GM18505 (cell line): ENCODE measurements at regions not wholly inside any gene's neighbourhood (a gene's known extent, or its start where the extent isn't known, plus 50 kb on each side); places are given as distances from the start of the nearest gene placed in this dataset.

Experiments
- ATAC-seq: cut with Tn5 transposase; IDR thresholded peaks from one replicate; pipeline ENCODE4 v1.9.1; 2021; ENCODE audit not compliant: unreplicated experiment
- POLR2A ChIP-seq: IDR thresholded peaks from 4 replicates; pipeline ENCODE4 v1.6.1; 2011; ENCODE audit warnings: borderline replicate concordance; ENCODE audit not compliant: insufficient read depth, insufficient read length; ENCODE audit errors: extremely low read depth

DNA sequence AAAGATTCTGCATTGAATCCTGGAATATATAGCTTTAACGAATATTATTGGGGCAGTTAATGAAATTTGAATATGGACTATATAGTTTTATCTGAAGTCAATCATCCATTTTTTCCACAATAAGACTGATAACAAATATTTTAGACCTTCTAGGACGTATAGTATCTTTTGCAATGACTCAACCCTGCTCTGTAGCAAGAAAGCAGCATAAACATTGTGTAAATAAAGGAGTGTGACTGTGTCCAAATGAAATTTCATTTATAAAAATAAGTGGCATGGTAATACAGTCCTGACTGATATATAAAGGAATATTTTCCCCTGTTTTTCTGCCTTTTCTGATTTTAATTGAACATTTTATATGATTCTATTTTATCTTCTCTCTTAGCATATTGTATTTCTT is 947.7 kb upstream of the SLIT2 start:
- TF ChIP-seq POLR2A = no peak
- ATAC-seq = no peak

- TF ChIP-seq POLR2A = no peak
- ATAC-seq = no peak
Observed at GRCh38 chr4:19301527-19301926, 950.2 kb upstream of the SLIT2 start.

DNA sequence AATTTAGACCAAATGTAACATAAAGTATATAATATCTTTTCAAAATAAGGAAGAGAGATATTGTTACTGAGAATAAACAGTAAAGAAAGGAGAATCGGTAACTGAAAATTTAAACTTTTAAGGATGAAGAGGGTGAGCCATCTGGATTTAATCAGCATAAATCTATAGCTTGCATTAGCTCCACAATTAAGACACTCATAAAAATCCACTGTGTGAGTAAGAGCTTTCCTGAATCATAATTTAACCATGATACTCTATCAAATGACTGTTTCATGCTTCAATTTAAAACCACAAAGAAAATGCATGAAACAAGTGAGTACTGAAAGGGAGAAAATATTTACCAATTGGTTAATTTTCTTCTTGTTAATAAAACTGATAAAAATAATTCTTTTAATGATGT is 951.5 kb upstream of the SLIT2 start:
- no peak for TF ChIP-seq POLR2A
- ATAC-seq = no peak

GRCh38 chr4:19298998-19299397 is 952.7 kb upstream of the SLIT2 start:
- TF ChIP-seq POLR2A = no peak

GRCh38 chr4:19293781-19294180 is 957.9 kb upstream of the SLIT2 start:
- TF ChIP-seq POLR2A = no peak
- no peak for ATAC-seq

More at GRCh38 chr4:19298998-19299397, 952.7 kb upstream of the SLIT2 start:
- ATAC-seq = no peak

DNA sequence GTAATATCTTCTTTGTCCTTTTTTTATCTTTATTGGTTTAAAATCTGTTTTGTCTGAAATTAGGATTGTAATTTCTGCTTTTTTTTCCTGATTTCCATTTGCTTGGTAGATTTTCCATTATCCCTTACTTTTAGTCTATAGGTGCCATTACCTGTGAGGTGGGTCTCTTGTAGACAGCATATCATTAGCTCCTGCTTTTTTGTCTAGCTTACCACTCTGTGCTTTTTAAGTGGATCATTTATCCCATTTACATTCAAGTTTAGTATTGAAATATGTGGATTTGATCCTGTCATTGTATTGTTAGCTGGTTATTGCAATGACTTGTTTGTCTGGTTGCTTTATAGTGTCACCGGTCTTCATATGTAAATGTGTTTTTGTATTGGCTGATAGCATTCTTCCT is 958.6 kb upstream of the SLIT2 start:
- no peak for ATAC-seq
- no peak for TF ChIP-seq POLR2A

GRCh38 chr4:19286924-19287323 is 964.8 kb upstream of the SLIT2 start:
- ATAC-seq = no peak
- TF ChIP-seq POLR2A = no peak

DNA sequence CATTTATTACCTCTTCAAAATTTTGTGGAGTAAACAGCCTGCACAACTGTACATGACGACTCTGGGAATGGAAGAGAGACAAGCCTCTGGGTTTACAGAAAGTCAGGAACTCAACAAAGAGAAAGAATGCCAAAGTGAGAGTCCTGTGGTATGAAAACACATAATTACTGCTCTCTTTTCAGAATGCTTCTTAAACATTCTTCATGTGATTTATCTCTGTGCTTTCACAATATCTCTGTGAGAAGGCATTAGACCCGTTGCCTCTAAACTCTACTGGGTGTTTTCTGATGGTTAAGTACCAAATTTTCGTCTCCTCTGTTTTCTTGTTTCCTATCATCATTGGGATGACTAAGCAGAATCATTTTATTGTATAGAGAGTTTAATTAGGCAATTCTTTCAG is 966.6 kb upstream of the SLIT2 start:
- ATAC-seq = no peak
- no peak for TF ChIP-seq POLR2A

DNA sequence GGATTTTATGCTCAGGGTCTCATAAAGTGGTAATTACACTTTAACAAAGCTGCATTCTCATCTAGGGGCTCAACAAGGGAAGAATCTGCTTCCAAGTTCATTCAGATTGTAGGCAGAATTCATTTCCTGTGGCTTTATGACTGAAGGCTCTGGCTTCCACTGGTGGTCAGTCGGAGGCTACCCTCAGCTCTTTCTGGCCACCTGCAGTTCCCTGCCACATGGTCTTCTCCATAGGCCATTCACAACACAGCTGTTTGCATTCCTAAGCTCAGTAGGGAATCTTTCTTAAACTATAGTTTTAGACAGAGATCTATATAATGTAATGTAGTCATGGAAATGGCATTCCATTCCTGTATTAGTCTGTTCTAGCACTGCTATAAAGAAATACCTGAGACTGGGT is 973.0 kb upstream of the SLIT2 start:
- no peak for TF ChIP-seq POLR2A
- no peak for ATAC-seq

GRCh38 chr4:19266566-19266965 is 985.1 kb upstream of the SLIT2 start:
- TF ChIP-seq POLR2A = no peak
- no peak for ATAC-seq

DNA sequence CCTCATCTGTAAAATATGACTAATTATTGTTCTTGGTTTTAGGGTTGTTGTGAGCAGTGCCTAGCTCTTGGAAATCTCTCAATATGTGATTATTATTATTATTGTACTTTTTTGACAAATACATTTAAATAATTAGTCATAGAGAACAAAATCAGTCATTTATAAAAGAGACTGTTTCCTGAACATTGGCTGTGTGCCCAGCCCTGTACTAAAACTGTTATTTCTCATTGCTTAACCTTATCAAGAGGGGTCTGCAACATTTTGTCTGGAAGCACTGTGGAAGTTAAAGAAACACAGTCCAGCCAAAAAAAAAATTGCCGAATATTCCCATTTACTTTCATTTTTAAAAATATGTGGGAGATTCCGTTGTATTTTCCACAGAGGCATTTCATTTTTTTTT is 989.2 kb upstream of the SLIT2 start:
- no peak for ATAC-seq
- no peak for TF ChIP-seq POLR2A

DNA sequence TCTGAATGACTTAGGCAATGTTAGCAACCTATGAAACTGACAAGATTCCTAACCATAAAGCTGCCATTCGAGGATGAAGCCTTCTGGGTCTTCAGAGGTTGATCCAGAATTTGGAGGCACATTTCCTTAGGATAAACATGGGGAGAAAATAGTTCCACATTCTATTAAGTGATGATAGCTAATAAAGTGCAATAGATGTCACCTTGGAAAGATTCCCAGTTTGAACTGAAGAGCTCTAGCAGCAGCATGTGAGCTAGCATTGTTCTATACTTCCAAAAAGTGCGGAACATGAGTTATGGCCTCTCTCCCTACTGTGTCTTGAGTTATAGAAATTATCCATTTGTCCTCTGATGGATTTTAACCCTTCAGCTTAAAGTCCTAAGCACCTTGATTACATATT is 991.4 kb upstream of the SLIT2 start:
- no peak for ATAC-seq

DNA sequence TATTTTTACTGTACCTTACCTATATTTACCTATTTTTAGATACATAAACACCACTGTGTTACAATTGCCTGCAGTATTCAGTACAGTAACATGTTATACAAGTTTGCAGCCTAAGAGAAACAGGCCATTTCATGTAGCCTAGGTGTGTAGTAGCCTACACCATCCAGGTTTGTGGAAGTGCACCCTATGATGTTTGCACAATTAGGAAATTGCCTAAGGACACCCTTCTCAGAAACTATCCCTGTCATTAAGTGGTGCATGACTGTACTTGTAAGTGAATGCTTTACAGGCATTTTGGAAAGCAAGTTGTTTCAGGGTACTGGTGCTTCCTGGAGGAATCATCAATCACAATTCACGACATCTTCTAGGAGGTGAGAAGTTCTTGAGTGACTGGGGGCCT is 991.8 kb upstream of the SLIT2 start:
- no peak for TF ChIP-seq POLR2A
- ATAC-seq = no peak

More for the DNA sequence above, 991.4 kb upstream of the SLIT2 start:
- no peak for TF ChIP-seq POLR2A

DNA sequence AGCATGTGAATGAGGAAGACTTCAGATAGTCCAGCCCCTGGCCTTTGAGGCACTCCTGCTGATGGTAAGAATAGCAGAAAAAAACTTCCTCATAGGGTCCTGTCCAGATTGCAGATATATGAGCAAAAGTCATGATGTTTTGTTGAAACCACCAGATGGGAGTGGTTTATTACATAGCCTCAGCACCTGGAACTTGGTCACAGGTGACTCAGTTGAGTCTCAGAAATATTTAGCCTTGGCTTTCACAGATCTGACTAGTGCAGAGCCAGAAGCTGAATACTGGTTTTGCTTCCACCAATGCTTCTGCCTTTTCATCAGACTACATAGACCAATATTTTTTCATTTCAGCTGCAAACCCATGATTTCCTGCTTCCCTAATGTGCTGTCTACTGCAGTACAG is 994.9 kb upstream of the SLIT2 start:
- TF ChIP-seq POLR2A = no peak
- ATAC-seq = no peak

DNA sequence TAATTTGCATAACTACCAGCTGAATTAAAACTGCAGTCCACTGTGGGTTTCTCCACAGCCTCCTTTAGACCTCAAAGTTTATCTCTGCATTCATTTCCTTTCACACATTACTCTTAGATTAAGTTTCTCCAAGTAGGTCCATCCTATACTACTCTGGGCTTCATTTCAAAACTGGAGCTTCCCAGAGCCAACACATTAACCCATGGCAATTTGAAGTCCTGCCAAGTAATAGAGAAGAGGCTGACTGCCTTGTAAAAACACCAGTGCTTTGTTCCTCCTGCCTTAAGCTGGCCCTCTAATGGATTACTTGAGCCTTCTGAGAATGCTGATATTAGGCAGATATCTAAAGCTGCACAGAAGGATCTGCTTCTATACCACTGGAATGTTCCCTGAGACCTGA is 997.2 kb upstream of the SLIT2 start:
- ATAC-seq = no peak
- TF ChIP-seq POLR2A = no peak

GRCh38 chr4:19248023-19248422 is 1003.7 kb upstream of the SLIT2 start:
- no peak for TF ChIP-seq POLR2A
- ATAC-seq = no peak

DNA sequence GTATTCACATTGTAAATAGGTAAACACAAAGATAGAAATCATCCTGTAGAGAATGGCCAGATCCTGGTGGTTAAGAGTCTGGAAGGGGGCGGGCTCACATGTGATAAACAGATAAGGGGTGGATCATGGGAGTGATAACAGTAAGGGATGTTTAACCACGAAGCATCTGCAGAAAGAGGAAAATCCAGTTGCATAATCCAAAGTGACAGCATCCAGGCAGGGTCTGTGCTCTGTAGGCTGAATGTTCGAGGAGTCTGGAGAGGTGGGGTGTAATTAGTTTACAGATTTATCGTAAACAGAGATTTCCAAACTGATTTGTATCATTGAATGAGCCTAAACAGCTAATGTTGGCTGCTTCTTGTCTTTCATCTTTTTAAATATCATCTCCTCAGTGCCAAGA is 1009.8 kb upstream of the SLIT2 start:
- TF ChIP-seq POLR2A = no peak
- no peak for ATAC-seq

GRCh38 chr4:19239565-19239964 is 1012.1 kb upstream of the SLIT2 start:
- TF ChIP-seq POLR2A = no peak
- no peak for ATAC-seq
